Erythroblast (primary cell): ENCODE measurements at regions not wholly inside any gene's neighbourhood (a gene's known extent, or its start where the extent isn't known, plus 50 kb on each side); places are given as distances from the start of the nearest gene placed in this dataset.

Experiments
- GATA1 ChIP-seq: IDR thresholded peaks from 2 replicates; pipeline ENCODE4 v1.6.1; 2011; ENCODE audit warnings: low read depth, mild to moderate bottlenecking, control low read depth, low read length, moderate library complexity
- POLR2A ChIP-seq: IDR thresholded peaks from 2 replicates; pipeline ENCODE4 v1.6.1; 2011; ENCODE audit warnings: mild to moderate bottlenecking, low read length

GRCh38 chr15:81882504-81882903 lies 163.3 kb downstream of the MEX3B start:
- TF ChIP-seq POLR2A (no peak), GATA1 (no peak)
